GM21717 (cell line): ENCODE measurements at regions not wholly inside any gene's neighbourhood (a gene's known extent, or its start where the extent isn't known, plus 50 kb on each side); places are given as distances from the start of the nearest gene placed in this dataset.
A peak's percentile ranks its signal among the peaks of the same experiment; 100 is the strongest.

Experiments
- ATAC-seq: cut with Tn5 transposase; IDR thresholded peaks from one replicate; pipeline ENCODE4 v1.9.1; 2021; ENCODE audit warnings: mild to moderate bottlenecking, moderate library complexity; ENCODE audit not compliant: unreplicated experiment

DNA sequence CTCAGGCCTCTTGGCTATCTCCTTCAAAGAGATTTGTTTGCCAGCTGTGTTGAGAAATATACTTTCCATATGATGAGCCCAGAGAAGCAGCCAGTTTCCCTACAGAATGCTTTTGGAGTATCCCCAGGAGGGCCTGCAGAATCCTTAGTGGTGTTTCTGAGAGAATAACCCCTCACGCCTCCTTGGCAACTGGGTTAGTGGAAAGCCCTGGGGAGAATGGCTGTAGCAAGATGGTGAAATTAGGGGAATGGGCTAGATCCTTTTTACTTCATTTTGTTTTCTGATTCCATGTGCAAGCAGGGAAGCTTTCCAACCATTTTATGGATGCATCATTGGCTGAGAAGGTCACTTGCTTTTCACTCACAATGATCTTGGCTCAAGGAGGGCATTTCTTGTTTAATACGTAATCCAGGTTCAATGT lies 364.6 kb downstream of the DMRT2 start:
- no peak for ATAC-seq

GRCh38 chr9:1415146-1415545 lies 365.0 kb downstream of the DMRT2 start:
- ATAC-seq: no peak

- ATAC-seq: no peak
Observed at GRCh38 chr9:1416261-1416660, 366.1 kb downstream of the DMRT2 start.

DNA sequence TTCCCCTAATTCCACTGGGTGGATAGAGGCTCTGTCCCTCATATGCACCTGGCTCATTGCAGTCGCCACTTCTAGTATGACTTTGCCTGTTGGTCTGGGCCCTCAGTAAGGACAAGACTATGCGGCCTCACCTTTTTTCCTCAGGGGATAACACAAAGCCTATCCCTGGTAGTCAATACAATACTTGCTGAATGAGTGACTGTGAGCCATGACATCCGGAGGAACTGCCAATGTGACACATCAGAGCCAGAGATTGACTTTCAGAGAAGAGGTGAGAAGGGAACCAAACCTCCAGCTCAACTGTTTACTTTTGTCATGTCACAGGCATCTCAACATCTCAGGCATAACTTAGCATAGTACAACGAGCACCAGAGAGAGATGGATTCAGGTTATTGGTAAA lies 371.3 kb downstream of the DMRT2 start:
- ATAC-seq: no peak

DNA sequence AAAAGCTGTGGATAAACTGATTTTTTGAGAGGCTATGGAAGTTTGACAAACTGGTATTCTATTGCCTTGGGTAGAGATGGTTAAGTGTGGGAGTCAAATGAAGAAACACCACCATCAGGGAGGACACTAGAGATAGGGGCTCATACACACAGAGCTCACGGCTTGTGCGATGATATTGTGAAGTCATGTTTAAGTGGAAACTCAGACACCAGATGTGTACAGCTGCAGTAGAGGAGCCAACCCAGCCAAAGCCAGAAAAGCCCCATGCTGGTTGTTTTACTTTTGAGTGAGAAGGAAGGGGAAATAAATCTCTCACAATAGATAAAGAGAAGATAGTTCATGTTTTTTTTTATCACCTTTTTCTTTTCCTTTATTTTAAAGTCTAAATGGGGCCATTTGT lies 377.7 kb downstream of the DMRT2 start:
- ATAC-seq: no peak

- ATAC-seq: no peak
Observed at GRCh38 chr9:1429297-1429696, 379.1 kb downstream of the DMRT2 start.

DNA sequence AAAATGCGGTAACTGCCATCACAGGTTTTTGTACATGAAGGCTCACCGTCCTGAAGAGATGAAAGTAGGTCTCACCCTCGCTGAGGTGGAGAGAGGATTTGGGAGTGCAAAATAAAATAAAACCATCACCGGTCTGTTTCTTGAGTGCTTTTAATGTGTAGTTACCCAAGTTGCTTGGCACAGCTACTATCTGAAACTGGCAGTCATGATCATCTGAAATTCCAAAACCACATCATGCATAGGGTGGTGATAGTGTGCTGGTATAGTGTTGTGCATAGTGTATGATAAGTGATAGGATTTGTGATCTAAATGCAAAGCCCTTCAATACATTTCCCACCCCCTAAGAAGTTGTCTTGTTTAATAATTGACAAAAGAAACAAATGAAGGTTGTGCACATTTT lies 381.3 kb downstream of the DMRT2 start:
- ATAC-seq: no peak

- no peak for ATAC-seq
Observed at GRCh38 chr9:1434052-1434767, 384.1 kb downstream of the DMRT2 start.

- no peak for ATAC-seq
Observed at GRCh38 chr9:1434811-1435210, 384.7 kb downstream of the DMRT2 start.

GRCh38 chr9:1440256-1440655 lies 390.1 kb downstream of the DMRT2 start:
- ATAC-seq: no peak

DNA sequence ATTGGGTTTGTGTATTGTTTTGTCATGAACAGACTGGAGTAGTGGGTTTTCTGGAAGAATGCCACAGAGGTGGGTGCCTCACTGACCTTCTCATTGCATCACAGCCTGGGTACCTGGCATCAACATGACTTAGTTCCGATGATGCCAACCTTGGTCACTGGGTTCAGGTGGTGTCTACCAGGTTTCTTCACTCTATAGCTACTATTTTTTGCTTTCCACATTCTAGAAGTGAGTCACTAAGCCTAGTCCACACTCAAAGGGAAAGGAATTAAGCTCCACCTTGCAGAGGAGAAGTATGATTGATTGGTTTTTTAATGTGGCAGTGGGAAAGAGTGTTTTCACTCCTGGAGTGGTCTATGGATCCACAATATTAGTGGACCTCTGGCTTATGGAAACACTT lies 391.9 kb downstream of the DMRT2 start:
- ATAC-seq: no peak

DNA sequence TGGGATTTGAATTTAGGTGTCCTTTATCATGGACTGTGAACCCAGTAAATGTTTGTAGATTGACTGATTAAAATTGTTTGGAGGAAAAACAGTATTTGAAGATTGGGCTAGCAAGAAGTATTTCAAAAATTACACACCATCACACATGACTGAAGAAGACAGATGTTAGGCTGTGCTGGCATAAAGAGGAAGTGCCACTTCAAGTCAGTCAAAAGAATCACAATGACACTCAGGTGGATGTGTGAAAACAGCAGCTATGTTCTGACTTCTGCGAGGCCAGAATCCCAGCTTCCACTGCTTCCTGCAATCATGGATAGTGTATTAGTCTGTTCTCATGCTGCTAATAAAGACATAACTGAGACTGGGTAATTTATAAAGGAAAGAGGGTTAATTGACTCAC lies 393.3 kb downstream of the DMRT2 start:
- ATAC-seq: no peak

GRCh38 chr9:1446671-1447070 lies 396.5 kb downstream of the DMRT2 start:
- ATAC-seq: no peak

DNA sequence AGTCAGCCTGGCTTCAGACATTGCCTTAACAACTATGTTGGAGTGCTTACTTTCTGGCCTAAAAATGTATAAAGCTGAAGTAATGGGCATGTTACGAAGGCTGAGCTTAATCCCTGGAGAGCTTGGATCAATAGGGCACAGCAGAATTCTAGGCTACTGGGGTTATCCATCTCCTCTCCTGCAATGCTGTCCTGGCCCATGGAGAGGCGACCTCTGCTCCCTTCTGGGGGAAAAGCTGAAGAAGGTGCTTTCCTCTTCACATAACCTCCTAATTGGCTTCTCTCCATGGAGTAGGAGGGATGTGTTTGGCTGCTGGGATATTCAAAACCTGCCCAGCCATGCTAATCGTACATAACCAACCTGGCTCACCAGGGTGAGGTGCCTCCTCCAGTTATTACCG lies 403.5 kb downstream of the DMRT2 start:
- ATAC-seq: no peak

- ATAC-seq: no peak
Observed at GRCh38 chr9:1454211-1454610, 404.1 kb downstream of the DMRT2 start.

DNA sequence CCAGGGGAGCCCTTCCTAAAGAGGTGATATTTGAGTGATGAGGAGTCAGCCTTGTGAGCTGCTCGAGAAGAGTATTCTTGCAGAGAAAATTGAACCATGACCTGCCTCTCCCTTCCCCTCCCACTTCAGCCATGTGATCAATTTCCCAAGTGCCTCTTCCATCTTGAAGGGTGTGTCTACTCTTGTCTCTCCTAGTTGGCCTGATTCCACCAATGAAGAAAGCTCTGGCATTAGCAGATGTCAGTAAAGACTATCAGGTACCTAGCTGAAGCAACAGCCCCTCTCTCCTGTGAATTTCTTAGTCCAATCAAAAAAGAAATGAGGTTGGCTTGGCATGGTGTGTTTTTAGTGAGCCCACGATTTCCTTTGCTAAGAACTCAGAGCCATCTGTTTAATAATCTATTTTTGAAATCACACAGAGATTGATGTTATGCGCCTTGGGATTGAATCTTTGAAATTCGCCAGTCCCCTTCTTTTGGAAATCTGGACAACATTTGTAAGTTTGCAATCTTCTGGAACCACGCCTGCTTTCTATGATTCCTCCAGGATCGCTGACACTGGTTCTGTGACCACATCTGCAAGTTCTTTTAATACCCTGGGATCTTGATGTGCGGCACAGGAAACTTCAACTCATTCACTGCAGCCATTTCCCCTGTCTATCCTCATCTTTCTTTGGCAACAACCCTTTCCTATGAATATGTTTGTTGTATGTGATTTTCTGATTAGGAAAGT lies 404.6 kb downstream of the DMRT2 start:
- no peak for ATAC-seq

DNA sequence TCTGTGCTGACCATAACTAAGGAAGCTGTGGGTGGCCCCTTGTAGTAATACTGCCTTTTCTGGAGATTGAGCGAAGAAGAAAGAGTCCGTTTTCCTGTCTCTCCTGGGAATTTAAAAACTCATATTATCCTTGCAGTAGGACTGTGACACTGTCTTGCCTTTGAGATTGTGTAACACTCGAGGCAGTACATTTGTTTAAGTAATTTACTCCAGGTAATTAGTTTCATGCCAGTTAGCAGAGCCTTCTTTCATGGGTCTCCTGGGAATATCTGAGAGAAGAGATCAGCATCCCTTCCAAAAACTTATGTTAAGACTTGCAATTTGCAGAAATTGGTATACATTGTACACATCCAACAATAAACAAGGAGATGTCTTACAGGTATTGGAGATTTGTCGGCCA lies 405.6 kb downstream of the DMRT2 start:
- no peak for ATAC-seq

GRCh38 chr9:1456301-1457024 lies 406.3 kb downstream of the DMRT2 start:
- no peak for ATAC-seq

GRCh38 chr9:1457460-1457859 lies 407.3 kb downstream of the DMRT2 start:
- no peak for ATAC-seq

GRCh38 chr9:1458503-1458902 lies 408.3 kb downstream of the DMRT2 start:
- ATAC-seq: no peak

DNA sequence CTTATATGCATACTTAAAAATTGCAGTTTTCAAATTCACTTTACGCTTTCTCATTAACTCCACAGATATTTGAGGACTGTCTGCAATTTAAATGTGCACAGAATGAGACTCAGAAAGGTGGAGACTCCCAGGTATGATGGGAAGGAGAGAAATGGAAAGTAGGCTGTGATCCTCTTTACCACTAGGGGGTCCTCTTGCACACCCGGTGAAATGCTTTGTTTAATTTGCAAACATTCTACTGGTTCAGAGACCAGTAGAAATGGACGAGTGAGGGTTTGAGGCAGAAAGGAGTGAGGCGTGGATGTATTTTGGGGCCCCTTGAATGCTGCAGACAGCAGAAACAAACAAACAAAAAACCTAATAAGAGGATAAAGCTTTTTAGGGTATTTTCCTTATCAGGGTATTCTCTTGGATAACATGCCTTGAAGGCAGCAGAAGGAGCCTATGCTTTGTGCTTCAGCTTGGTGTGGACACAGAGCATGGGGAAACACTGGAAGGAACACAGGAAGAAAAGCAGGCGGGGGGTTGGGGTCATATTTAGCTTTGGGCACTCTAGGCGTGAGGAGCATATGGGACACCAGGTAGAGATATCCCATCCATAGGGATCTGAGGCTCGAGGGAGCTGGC lies 410.1 kb downstream of the DMRT2 start:
- ATAC-seq: peak; percentile 54
